ENCODE measurements at regions not wholly inside any gene's neighbourhood (a gene's known extent, or its start where the extent isn't known, plus 50 kb on each side); places are given as distances from the start of the nearest gene placed in this dataset.
"Not testable (repeated sequence)": the region's sequence is repeated elsewhere in the genome, so short reads cannot be mapped to it uniquely, and the experiment has no call there.

GRCh38 chr1:177710696-177711620 lies 258.9 kb downstream of the SEC16B start:
- no peak for DNase-seq (ENCODE audit: low spot score)

- no peak for DNase-seq (ENCODE audit: low spot score)
Observed at GRCh38 chr1:177708406-177708805, 261.5 kb downstream of the SEC16B start.

- DNase-seq (ENCODE audit: low spot score), result no peak
Observed at GRCh38 chr1:177706977-177707376, 262.9 kb downstream of the SEC16B start.

- DNase-seq (ENCODE audit: low spot score), result no peak
Observed at GRCh38 chr1:177705839-177706238, 264.0 kb downstream of the SEC16B start.

- no peak for DNase-seq (ENCODE audit: low spot score)
Observed at GRCh38 chr1:177703888-177704446, 265.9 kb downstream of the SEC16B start.

GRCh38 chr1:177701654-177702353 lies 268.1 kb downstream of the SEC16B start:
- DNase-seq (ENCODE audit: low spot score), result no peak

GRCh38 chr1:177700856-177701255 lies 269.0 kb downstream of the SEC16B start:
- DNase-seq (ENCODE audit: low spot score), result no peak

GRCh38 chr1:177690996-177691395 lies 278.9 kb downstream of the SEC16B start:
- DNase-seq (ENCODE audit: low spot score), result no peak

- no peak for DNase-seq (ENCODE audit: low spot score)
Observed at GRCh38 chr1:177687544-177687943, 282.3 kb downstream of the SEC16B start.

GRCh38 chr1:177686933-177687332 lies 282.9 kb downstream of the SEC16B start:
- DNase-seq (ENCODE audit: low spot score), result no peak

- no peak for DNase-seq (ENCODE audit: low spot score)
Observed at GRCh38 chr1:177669161-177669560, 300.7 kb downstream of the SEC16B start.

GRCh38 chr1:177665935-177666334 lies 303.9 kb downstream of the SEC16B start:
- no peak for DNase-seq (ENCODE audit: low spot score)

GRCh38 chr1:177664742-177665141 lies 305.1 kb downstream of the SEC16B start:
- not testable (repeated sequence) for DNase-seq (ENCODE audit: low spot score)

- no peak for DNase-seq (ENCODE audit: low spot score)
Observed at GRCh38 chr1:177660188-177660587, 309.7 kb downstream of the SEC16B start.

- DNase-seq (ENCODE audit: low spot score), result no peak
Observed at GRCh38 chr1:177659281-177659680, 310.6 kb downstream of the SEC16B start.

GRCh38 chr1:177656598-177656997 lies 313.3 kb downstream of the SEC16B start:
- no peak for DNase-seq (ENCODE audit: low spot score)

GRCh38 chr1:177650947-177651346 lies 318.9 kb downstream of the SEC16B start:
- DNase-seq (ENCODE audit: low spot score), result no peak

- DNase-seq (ENCODE audit: low spot score), result no peak
Observed at GRCh38 chr1:177648731-177649265, 321.1 kb downstream of the SEC16B start.

GRCh38 chr1:177648138-177648537 lies 321.7 kb downstream of the SEC16B start:
- no peak for DNase-seq (ENCODE audit: low spot score)

- no peak for DNase-seq (ENCODE audit: low spot score)
Observed at GRCh38 chr1:177646757-177647730, 322.8 kb downstream of the SEC16B start.

- DNase-seq (ENCODE audit: low spot score), result no peak
Observed at GRCh38 chr1:177645491-177646190, 324.2 kb downstream of the SEC16B start.
